NOMO-1 (cell line): ENCODE measurements at regions not wholly inside any gene's neighbourhood (a gene's known extent, or its start where the extent isn't known, plus 50 kb on each side); places are given as distances from the start of the nearest gene placed in this dataset.

ENCODE experiments used
- DNase-seq, 2 experiments: peaks; one replicate each; lab custom pipeline; 2025; ENCODE audit not compliant: unreplicated experiment in 2 of 2; lab: John Stamatoyannopoulos, UW

GRCh38 chr4:24121395-24122175 lies 231.7 kb upstream of the PPARGC1A start:
- DNase-seq: no peak

GRCh38 chr4:24117975-24118374 lies 228.1 kb upstream of the PPARGC1A start:
- no peak for DNase-seq

GRCh38 chr4:24116107-24116506 lies 226.3 kb upstream of the PPARGC1A start:
- no peak for DNase-seq

GRCh38 chr4:24114919-24115500 lies 225.2 kb upstream of the PPARGC1A start:
- DNase-seq: no peak

GRCh38 chr4:24114444-24114843 lies 224.6 kb upstream of the PPARGC1A start:
- no peak for DNase-seq

GRCh38 chr4:24112466-24112865 lies 222.6 kb upstream of the PPARGC1A start:
- no peak for DNase-seq

- DNase-seq: no peak
Measured at GRCh38 chr4:24108567-24108966, 218.7 kb upstream of the PPARGC1A start.

GRCh38 chr4:24105327-24106038 lies 215.6 kb upstream of the PPARGC1A start:
- no peak for DNase-seq

- DNase-seq: no peak
Measured at GRCh38 chr4:24104158-24104565, 214.3 kb upstream of the PPARGC1A start.

GRCh38 chr4:24103434-24104157 lies 213.7 kb upstream of the PPARGC1A start:
- no peak for DNase-seq

GRCh38 chr4:24102621-24103020 lies 212.8 kb upstream of the PPARGC1A start:
- DNase-seq: no peak

- DNase-seq: no peak
Measured at GRCh38 chr4:24096603-24097002, 206.8 kb upstream of the PPARGC1A start.

- DNase-seq: no peak
Measured at GRCh38 chr4:24094726-24095125, 204.9 kb upstream of the PPARGC1A start.

GRCh38 chr4:24093446-24093845 lies 203.6 kb upstream of the PPARGC1A start:
- DNase-seq: no peak

- DNase-seq: no peak
Measured at GRCh38 chr4:24091639-24092233, 201.9 kb upstream of the PPARGC1A start.

GRCh38 chr4:24089851-24090534 lies 200.1 kb upstream of the PPARGC1A start:
- DNase-seq: no peak

- DNase-seq: no peak
Measured at GRCh38 chr4:24080871-24081270, 191.0 kb upstream of the PPARGC1A start.

- no peak for DNase-seq
Measured at GRCh38 chr4:24078347-24078962, 188.6 kb upstream of the PPARGC1A start.

- DNase-seq: no peak
Measured at GRCh38 chr4:24076811-24077210, 187.0 kb upstream of the PPARGC1A start.

- DNase-seq: no peak
Measured at GRCh38 chr4:24073948-24074347, 184.1 kb upstream of the PPARGC1A start.
